ENCODE measurements at regions not wholly inside any gene's neighbourhood (a gene's known extent, or its start where the extent isn't known, plus 50 kb on each side); places are given as distances from the start of the nearest gene placed in this dataset.

DNA sequence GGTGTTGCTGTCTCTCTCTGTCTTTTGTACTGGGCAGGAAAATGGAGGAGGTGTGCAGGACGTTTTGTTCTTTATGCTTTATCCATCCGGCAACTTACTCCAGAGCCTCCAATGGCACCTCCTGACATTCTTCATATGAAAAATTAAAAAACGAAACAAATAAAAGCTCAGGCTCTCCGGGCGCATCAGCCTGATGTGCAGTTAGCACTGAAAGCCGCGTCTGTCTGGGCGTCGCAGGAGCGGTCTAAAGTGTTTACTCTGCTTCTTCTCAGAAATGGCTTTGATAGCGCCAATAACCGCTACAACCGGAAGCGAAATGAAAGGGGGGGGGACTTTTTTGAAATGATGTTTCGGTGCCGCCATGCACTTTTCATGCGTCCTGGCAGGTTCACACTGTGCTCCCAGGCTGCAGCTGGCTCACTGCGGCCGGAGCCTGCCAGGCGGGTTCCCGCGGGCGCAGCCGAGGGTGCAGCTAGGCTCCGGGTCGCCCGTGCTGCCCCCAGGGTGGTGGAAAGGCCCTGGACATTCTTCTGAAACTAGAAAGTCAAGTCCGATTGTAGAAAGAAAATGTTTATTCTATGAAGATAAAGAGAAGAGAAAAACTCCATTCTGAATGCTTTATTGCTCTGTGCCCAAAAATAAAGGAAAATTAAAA is 407.7 kb upstream of the IRX1 start:
- Histone ChIP-seq H3K4me2 (ENCODE audit: insufficient read depth, low read length) (no peak overlapping the region), H3K27ac (ENCODE audit: low read length) (no peak overlapping the region), H3K4me3 (ENCODE audit: low read depth in 1 of 2, low read length in 2 of 2) (no peak overlapping the region), H3K36me3 (ENCODE audit: insufficient read depth, low read length) (no peaks in the 10 kb centered on the region), H4K20me1 (ENCODE audit: insufficient read depth, low read length) (no peaks in the 10 kb centered on the region), H3K9me3 (ENCODE audit: insufficient read depth, low read length, severe bottlenecking) (no peaks in the 10 kb centered on the region), H3K4me1 (ENCODE audit: insufficient read depth, low read length) (no peaks in the 10 kb centered on the region), H3K9ac (ENCODE audit: low read depth, low read length) (no peak overlapping the region), H3K27me3 (ENCODE audit: insufficient read depth, low read length, poor library complexity) (no peaks in the 10 kb centered on the region), H3K79me2 (ENCODE audit: insufficient read depth, low read length) (no peaks in the 10 kb centered on the region), H2AFZ (ENCODE audit: low read depth, low read length) (no peak overlapping the region)
- TF ChIP-seq, protein P1, sequence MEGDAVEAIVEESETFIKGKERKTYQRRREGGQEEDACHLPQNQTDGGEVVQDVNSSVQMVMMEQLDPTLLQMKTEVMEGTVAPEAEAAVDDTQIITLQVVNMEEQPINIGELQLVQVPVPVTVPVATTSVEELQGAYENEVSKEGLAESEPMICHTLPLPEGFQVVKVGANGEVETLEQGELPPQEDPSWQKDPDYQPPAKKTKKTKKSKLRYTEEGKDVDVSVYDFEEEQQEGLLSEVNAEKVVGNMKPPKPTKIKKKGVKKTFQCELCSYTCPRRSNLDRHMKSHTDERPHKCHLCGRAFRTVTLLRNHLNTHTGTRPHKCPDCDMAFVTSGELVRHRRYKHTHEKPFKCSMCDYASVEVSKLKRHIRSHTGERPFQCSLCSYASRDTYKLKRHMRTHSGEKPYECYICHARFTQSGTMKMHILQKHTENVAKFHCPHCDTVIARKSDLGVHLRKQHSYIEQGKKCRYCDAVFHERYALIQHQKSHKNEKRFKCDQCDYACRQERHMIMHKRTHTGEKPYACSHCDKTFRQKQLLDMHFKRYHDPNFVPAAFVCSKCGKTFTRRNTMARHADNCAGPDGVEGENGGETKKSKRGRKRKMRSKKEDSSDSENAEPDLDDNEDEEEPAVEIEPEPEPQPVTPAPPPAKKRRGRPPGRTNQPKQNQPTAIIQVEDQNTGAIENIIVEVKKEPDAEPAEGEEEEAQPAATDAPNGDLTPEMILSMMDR (IDR thresholded peaks at IDR 0.05; ENCODE audit: borderline replicate concordance, extremely low read depth, low read length, poor library complexity, severe bottlenecking), result no peak
- TF ChIP-seq EZH2 (IDR thresholded peaks at IDR 0.05; ENCODE audit: borderline replicate concordance, low read depth, low read length, severe bottlenecking), result no peak
- ATAC-seq (ENCODE audit: insufficient read depth, low read depth) (no peak), DNase-seq (no peak)

DNA sequence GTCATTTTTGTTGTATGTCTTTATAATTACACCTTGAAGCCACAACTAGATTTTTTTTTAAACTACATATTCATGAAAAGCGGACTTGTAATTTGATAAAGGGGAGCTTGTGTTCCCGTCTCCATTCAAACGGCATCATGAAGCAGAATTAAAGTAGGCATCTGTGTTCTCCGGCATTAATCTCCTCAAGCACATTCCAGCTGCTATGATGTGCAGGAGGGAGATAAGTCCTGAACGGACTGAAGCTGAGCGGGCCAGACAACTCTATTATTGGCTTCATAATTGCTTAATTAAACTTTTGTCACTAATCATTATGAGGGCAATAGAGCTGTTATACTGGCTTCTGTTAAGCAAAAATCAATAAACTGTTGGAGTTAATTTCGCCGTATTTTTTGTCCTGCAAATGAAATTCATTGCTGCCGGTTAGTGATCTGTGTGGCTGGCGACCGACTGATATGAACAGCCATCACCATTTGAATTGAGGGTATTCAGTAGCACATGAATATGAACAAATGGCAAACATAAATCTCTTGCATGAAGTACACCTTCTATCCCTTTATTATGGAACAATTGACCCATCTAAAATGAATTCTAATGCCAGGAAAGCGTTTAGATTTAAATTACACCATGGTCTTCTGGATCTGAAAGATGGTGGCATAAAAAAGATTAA is 408.8 kb upstream of the IRX1 start:
- Histone ChIP-seq H4K20me1 (ENCODE audit: insufficient read depth, low read length) (no peaks in the 10 kb centered on the region), H2AFZ (ENCODE audit: low read depth, low read length) (no peak overlapping the region), H3K4me3 (ENCODE audit: low read depth in 1 of 2, low read length in 2 of 2) (no peak overlapping the region), H3K36me3 (ENCODE audit: insufficient read depth, low read length) (no peaks in the 10 kb centered on the region), H3K79me2 (ENCODE audit: insufficient read depth, low read length) (no peaks in the 10 kb centered on the region), H3K4me1 (ENCODE audit: insufficient read depth, low read length) (no peaks in the 10 kb centered on the region), H3K27me3 (ENCODE audit: insufficient read depth, low read length, poor library complexity) (no peaks in the 10 kb centered on the region), H3K9me3 (ENCODE audit: insufficient read depth, low read length, severe bottlenecking) (no peaks in the 10 kb centered on the region), H3K9ac (ENCODE audit: low read depth, low read length) (no peak overlapping the region), H3K27ac (ENCODE audit: low read length) (no peak overlapping the region), H3K4me2 (ENCODE audit: insufficient read depth, low read length) (no peak overlapping the region)
- DNase-seq (no peak), ATAC-seq (ENCODE audit: insufficient read depth, low read depth) (no peak)
- TF ChIP-seq, protein P1 (IDR thresholded peaks at IDR 0.05; ENCODE audit: borderline replicate concordance, extremely low read depth, low read length, poor library complexity, severe bottlenecking), result no peak
- TF ChIP-seq EZH2 (IDR thresholded peaks at IDR 0.05; ENCODE audit: borderline replicate concordance, low read depth, low read length, severe bottlenecking), result no peak

GRCh38 chr5:3186156-3186555 is 409.5 kb upstream of the IRX1 start:
- H3K36me3 ChIP-seq (ENCODE audit: insufficient read depth, low read length), result no peaks in the 10 kb centered on the region
- TF ChIP-seq EZH2 (IDR thresholded peaks at IDR 0.05; ENCODE audit: borderline replicate concordance, low read depth, low read length, severe bottlenecking), result no peak
- TF ChIP-seq, protein P1 (IDR thresholded peaks at IDR 0.05; ENCODE audit: borderline replicate concordance, extremely low read depth, low read length, poor library complexity, severe bottlenecking), result no peak
- H4K20me1 ChIP-seq (ENCODE audit: insufficient read depth, low read length), result no peaks in the 10 kb centered on the region
- H3K9ac ChIP-seq (ENCODE audit: low read depth, low read length), result no peak overlapping the region
- no peak for ATAC-seq (ENCODE audit: insufficient read depth, low read depth)
- H3K4me3 ChIP-seq (ENCODE audit: low read depth in 1 of 2, low read length in 2 of 2), result no peak overlapping the region
- H3K27ac ChIP-seq (ENCODE audit: low read length), result no peak overlapping the region
- H2AFZ ChIP-seq (ENCODE audit: low read depth, low read length), result no peak overlapping the region
- H3K79me2 ChIP-seq (ENCODE audit: insufficient read depth, low read length), result no peaks in the 10 kb centered on the region
- no peaks in the 10 kb centered on the region for H3K27me3 ChIP-seq (ENCODE audit: insufficient read depth, low read length, poor library complexity)
- H3K4me1 ChIP-seq (ENCODE audit: insufficient read depth, low read length), result no peaks in the 10 kb centered on the region
- no peak for DNase-seq
- no peaks in the 10 kb centered on the region for H3K9me3 ChIP-seq (ENCODE audit: insufficient read depth, low read length, severe bottlenecking)
- no peak overlapping the region for H3K4me2 ChIP-seq (ENCODE audit: insufficient read depth, low read length)

All from DND-41 (cell line).